ENCODE measurements at regions not wholly inside any gene's neighbourhood (a gene's known extent, or its start where the extent isn't known, plus 50 kb on each side); places are given as distances from the start of the nearest gene placed in this dataset.

- TF ChIP-seq, protein P1, sequence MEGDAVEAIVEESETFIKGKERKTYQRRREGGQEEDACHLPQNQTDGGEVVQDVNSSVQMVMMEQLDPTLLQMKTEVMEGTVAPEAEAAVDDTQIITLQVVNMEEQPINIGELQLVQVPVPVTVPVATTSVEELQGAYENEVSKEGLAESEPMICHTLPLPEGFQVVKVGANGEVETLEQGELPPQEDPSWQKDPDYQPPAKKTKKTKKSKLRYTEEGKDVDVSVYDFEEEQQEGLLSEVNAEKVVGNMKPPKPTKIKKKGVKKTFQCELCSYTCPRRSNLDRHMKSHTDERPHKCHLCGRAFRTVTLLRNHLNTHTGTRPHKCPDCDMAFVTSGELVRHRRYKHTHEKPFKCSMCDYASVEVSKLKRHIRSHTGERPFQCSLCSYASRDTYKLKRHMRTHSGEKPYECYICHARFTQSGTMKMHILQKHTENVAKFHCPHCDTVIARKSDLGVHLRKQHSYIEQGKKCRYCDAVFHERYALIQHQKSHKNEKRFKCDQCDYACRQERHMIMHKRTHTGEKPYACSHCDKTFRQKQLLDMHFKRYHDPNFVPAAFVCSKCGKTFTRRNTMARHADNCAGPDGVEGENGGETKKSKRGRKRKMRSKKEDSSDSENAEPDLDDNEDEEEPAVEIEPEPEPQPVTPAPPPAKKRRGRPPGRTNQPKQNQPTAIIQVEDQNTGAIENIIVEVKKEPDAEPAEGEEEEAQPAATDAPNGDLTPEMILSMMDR (IDR thresholded peaks at IDR 0.05) = no peak
- TF ChIP-seq POLR2A (IDR thresholded peaks at IDR 0.05) = no peak
These were observed 159.3 kb downstream of the PTPN20 start for GRCh38 chr10:47070541-47070940.
